Stomach (tissue), 4 donors: ENCODE measurements at regions not wholly inside any gene's neighbourhood (a gene's known extent, or its start where the extent isn't known, plus 50 kb on each side); places are given as distances from the start of the nearest gene placed in this dataset.

Source experiments
- CTCF ChIP-seq, 7 experiments: fragments of 450-650 bp in 4 of 7; fragments of 200-600 bp in 3 of 7; sonication (generic) in 3 of 7; IDR thresholded peaks; one replicate each; pipeline ENCODE4 v1.5.1; 2016 to 2019; ENCODE audit warnings: antibody characterized with exemption in 7 of 7, control low read depth in 2 of 7, mild to moderate bottlenecking in 1 of 7
- POLR2A ChIP-seq, 4 donors: fragments of 450-650 bp; IDR thresholded peaks; one replicate each; pipeline ENCODE4 v1.6.1; 2016; ENCODE audit warnings: antibody characterized with exemption in 4 of 4, control low read depth in 2 of 4, mild to moderate bottlenecking in 1 of 4, moderate library complexity in 1 of 4

- TF ChIP-seq CTCF (IDR thresholded peaks at IDR 0.05), result no peak
- no peak for TF ChIP-seq POLR2A (IDR thresholded peaks at IDR 0.05)
Observed at GRCh38 chr14:65999865-66000264, 486.3 kb upstream of the CCDC196 start.
